GM18858 (cell line): ENCODE measurements at regions not wholly inside any gene's neighbourhood (a gene's known extent, or its start where the extent isn't known, plus 50 kb on each side); places are given as distances from the start of the nearest gene placed in this dataset.
"Not testable (repeated sequence)": the region's sequence is repeated elsewhere in the genome, so short reads cannot be mapped to it uniquely, and the experiment has no call there.

Experiments used
- ATAC-seq: cut with Tn5 transposase; IDR thresholded peaks from one replicate; pipeline ENCODE4 v1.9.1; 2021; ENCODE audit not compliant: unreplicated experiment

DNA sequence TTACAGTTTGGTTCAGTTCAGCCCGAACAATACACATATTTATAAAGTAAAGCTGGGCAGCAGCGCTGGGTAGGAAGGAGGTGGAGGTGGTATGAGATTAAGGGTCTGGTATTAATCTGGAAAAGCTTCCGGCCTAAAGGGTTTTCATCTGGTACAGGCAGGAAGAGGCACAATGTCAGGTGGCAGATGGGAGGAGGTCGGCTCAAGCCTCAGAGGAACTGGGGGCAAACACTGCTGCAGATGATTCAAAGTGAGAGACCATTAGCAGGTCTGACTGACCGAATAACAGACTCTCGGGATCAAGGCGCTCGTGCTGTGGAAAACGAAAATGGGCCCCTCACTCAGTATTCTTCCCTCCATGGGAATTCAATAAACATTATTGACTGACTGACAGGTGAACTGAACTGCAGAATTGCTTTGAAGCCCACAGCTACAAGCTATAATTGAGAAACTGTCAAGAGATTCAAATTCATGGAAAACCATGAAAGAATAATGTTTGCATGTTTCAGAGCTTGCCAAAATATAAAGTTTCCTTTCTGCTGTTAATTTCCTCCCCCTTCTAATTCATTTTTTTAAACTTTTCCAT is 75.3 kb downstream of the TMEM167A start:
- ATAC-seq, result no peak

DNA sequence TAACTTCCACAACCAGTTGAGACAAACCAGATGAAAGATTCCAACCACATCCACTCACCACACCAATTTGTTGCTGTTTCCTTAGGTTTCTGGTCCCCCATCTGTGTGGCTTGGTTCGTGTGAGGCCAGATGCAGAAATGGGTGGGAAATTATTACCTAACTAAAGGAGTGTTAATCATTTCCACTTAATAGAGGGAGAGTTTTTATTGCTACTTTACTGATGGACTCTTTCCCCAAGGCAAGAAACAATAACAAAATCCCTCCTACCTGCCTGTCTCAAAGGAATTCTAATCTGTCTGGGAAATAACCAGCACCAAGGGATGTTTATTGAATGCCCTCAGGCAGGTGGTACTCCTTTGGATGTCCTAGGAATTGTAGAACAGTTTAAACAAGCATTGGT is 76.3 kb downstream of the TMEM167A start:
- ATAC-seq, result no peak

DNA sequence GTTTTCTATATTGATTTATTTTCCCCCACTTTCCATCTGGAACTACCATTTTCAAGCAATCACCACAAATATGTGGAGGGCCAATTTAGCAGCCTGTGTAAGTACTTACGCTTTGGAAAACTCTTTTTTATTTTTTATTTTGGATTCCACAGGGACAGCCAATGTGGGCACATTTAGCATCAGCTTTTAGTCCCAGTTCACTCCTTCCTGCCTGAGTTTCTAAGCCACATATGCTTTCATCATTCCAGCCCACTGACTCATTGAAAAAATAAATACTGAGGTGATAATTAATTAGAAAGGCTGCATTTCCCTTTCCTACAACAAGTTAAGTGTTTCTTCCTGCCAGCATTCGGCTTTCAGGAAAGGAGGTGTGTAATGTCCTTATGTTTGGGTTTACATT is 76.8 kb downstream of the TMEM167A start:
- ATAC-seq, result no peak

DNA sequence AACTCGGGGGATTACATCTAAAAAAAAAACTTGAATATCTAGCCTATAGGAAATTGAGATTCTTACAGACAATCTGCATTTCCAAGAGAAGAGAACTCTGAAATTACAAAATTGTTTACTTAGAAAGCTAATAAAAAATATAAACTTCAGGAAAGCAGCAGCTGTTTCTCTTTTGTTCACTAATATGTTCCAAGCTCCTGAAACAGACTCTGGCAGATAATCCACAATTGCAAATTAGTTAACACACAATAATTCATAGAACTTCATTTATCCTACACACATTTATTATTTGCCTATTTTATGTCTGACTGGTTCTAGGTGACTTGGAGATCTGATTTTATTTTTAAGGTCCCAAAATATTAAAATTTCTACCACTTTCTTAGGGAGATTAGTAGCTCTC is 83.8 kb downstream of the TMEM167A start:
- ATAC-seq, result no peak

DNA sequence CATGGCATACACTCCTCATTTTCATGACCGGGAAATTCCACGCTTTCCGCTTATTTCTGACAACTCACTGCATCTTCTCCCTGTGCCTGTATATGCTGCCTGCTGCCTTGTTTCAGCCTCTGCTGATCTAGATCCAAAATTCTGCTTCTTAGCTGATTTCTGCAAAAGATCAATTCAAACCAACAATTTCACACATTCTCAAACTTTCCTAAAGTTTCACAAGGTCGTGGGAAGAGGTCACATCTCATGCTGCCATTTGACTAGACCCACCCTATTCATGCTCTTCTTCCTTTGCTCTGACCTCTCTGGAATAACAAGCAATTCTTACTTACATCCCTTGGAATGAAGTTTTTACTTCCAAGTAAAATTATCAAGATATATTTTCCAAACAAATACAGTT is 84.5 kb downstream of the TMEM167A start:
- no peak for ATAC-seq

DNA sequence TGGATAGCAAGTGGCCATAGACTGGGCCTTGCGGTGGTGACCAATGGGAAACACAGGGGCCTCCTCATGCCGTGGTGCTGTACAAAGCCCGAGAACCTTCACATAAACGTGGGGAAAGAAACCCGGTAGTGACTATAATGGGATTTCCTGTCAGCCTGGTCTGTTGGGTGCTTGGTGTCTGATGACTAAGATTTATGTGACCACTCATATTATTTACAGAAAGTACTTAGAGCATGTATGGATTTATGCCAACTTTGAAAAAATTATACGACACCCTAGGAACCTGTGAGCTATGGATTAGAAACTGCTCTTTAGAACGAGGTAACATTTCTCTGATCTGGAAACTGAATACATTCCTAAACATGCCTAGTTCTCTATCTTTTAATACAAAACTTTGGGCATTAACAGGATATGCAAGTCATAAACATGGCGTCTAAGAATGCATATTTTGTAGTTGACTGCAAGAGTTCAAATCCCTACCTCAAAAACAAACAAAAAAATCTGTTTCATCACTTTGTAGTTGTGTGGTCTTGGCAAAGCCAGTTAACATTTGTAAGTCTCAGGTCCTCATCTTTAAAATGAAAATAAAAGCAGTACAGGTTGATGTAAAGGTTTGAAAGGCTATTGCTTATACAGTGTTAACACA is 85.4 kb downstream of the TMEM167A start:
- ATAC-seq, result no peak

DNA sequence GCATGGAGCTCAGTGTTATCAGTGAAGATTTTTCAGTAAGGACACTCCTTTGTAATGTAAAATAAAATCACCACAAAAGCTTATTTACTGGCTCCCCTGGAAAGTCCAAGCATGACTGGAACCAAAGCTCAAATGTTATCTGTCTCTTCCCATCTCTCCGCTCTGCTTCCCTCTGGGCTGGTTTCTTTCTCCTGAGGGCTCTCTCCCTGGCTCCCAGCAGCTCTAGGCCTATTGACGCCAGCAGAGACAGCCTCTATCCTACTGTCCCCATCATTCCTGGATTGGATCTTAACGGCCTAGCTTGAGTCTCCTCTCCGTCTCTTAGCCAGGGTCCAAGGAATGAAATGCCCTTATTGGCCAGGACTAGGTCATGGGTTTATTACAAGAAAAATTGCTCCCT is 86.1 kb downstream of the TMEM167A start:
- ATAC-seq, result no peak

DNA sequence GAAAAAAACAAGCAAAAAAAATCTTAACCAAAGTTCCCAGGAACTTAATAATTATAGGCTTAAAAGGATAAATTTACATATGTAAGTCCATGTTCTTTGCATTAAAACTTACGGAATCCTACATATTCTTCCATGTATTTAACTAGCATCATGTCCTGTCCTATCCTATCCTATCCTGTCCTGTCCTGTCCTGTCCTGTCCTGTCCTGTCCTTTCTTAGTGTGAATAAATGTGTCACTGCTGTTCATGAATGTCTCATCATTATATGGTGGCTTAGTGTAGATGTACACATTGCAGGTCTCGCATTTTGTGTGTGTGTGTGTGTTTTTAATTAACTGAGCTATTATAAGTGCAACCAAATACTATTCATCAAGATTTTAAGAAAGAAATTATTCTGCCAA is 90.0 kb downstream of the TMEM167A start:
- no peak for ATAC-seq

DNA sequence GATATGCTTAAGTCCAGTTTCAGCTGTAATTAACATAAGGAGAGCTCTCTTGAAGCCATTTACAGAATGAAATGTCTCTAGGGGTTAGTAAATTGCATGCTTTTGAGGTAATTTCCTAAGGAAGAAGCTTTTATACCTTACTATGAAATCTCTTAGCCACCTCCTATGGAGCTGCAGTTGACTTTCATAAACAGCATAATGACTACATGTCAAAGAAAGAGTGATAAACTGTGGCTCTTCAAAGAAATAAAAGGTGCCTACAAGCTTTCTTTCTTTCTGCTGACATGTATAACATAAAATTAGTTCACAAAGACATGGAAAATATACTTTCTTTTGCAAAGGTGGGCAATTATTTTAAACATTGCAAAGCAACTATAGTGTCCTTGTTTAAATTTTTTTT is 90.8 kb downstream of the TMEM167A start:
- no peak for ATAC-seq

DNA sequence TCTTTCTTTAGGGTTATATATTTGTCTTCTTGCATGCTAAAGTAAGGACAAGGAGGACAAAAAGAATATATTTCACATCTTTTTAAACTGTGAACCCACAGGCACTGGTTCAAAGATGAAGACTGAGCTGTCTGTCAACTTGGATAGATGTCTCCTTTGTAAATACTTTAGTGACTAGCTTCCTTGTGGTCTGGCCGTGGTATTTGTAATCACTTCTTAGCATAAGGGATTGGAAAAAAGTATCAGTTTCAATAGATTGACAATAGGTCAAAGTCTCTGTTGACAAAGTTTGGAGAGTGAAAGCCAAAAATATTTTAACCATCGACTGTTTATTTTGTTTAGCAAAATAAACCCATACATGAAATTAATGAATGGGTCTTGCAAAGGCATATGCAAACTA is 91.4 kb downstream of the TMEM167A start:
- no peak for ATAC-seq

DNA sequence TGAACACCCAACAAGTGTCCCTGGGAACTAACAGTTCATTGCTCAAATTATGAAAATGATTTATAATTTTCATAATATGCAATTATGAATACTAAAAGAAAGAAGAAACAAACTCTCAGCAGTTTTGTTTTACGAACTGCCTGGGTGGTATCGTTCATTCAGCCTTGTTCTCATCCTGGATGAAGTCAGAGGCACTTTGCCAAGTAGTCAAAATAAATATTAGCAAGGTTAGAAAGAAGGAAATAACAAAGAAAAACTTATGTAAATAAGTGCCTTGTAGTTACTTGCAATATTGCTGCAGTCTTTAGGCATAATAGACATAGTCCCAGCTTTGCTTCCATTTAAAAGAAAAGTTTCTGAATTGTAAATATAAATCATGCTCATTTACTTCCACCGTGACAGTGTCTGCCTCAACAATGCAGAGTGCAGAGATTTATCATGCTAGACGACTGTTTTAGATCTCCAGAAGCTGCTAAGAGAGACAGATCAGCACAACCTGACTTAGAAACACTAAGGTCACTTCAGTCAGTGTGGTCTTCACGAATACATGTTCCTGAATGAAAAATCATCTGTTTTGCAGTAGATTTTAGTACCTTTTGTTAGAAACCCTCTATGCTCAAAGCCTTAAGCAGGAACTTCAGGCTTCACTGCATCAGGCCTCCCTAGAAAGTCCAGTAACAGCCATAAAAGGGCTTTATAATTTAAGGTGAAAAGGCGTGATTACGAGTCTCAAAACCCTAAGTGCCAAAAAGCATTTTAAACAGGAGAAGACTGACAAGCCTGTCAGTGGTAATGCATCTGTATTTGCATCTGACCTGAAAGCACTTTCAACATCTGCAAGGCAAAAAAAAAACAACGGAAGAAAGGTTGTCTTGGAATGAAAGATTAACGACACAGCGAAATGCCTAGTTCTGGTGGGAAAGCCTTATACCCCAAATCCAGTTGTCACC is 92.1 kb downstream of the TMEM167A start:
- ATAC-seq, result no peak

DNA sequence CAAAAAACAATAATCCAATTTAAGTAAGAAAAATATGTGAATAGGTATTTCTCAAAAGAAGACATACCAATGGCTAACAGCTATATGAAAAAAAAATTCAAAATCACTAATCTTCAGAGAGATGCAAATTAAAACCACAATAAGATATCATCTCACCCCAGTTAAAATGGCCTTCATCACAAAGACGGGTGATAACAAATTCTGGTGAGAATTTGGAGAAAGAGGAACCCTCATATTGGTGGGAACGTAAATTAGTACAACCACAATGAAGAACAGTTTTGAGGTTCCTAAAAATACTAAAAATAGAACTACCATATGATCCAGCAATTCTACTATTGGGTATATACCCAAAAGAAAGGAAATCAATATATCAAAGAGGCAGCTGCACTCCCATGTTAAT is 94.3 kb downstream of the TMEM167A start:
- no peak for ATAC-seq

DNA sequence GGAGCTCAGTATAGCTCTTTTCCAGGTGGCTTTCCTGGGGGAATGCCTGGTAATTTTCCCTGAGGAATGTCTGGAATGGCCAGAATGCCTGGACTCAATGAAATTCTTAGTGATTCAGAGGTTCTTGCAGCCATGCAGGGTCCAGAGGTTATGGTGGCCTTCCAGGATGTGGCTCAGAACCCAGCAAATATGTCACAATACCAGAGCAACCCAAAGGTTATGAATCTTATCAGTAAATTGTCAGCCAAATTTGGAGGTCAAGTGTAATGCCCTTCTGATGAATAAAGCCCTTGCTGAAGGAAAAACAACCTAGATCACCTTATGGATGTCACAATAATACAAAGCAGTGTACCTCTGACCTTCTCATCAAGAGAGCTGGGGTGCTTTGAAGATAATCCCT is 100.3 kb downstream of the TMEM167A start:
- ATAC-seq, result not testable (repeated sequence)

DNA sequence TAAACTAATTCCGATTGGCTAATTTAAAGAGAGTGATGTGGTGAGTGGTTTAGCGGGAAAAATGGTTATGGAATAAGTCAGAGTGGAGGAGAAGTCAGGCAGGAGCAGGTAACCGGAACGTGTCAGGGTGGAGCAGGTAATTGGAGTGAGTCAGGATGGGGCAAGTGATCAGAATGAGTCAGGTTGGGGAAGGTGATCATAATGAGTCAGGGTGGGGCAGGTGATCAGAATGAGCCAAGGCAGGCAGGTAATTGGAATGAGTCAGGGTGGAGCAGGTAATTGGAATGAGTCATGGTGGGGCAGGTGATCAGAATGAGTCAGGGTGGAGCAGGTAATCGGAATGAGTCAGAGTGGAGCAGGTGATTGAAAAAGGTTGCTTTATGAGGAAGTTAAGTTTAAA is 101.4 kb downstream of the TMEM167A start:
- ATAC-seq, result no peak

DNA sequence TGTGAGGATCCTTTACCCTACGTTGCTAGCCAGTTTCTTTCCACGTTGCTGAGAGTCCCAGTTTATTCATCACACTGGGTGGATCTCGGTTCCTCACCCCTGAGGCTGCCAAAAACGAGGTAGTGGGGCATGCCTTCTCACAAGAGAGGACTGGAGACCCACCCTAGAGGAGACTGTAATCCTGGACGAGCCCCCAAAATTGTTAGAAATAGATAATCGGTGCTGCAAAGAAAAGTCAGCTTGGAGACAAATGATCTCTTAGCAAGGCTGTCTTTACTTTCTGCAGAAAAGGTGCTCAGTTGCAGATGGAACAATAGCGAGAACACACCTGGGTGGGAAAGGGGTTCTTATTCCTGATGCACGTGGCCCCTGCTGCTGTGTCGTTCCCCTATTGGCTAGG is 101.8 kb downstream of the TMEM167A start:
- no peak for ATAC-seq

DNA sequence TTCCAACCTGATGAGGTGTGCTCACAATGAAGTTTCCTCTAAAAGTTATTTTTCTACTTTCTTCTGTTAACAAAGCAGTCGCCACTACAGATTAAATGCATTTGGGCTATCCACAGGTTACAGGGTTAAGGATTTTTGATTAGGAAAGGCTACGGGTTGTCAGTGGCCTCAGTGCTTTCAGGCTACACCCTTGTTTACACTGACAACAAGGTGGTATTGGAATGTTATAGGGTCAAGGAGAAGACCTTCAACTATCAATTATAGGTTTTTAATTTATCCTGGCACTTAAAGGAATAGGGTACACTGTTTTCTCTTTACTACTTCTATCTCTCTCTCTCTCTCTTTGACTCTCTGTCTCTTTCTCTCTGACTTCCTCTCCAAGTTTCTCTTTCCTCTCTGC is 102.8 kb downstream of the TMEM167A start:
- not testable (repeated sequence) for ATAC-seq

DNA sequence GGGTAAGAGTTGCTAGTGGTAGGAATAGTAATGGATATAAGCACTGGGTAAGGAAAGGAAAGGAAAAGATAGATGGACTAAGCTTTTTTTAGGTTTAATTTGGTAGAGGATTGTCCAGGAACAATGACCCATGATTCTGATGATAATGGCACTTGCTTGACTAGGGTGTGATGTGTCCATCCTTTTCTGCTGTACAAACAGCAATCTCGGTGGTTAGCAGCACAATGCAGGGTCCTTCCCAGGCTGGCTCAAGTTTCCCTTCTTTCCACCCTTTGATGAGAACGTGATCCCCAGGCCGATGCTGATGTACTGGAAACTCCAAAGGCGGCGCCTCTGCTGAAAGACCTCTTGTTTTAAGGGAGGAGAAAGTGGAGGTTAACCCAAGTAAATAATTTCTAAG is 105.3 kb downstream of the TMEM167A start:
- no peak for ATAC-seq

DNA sequence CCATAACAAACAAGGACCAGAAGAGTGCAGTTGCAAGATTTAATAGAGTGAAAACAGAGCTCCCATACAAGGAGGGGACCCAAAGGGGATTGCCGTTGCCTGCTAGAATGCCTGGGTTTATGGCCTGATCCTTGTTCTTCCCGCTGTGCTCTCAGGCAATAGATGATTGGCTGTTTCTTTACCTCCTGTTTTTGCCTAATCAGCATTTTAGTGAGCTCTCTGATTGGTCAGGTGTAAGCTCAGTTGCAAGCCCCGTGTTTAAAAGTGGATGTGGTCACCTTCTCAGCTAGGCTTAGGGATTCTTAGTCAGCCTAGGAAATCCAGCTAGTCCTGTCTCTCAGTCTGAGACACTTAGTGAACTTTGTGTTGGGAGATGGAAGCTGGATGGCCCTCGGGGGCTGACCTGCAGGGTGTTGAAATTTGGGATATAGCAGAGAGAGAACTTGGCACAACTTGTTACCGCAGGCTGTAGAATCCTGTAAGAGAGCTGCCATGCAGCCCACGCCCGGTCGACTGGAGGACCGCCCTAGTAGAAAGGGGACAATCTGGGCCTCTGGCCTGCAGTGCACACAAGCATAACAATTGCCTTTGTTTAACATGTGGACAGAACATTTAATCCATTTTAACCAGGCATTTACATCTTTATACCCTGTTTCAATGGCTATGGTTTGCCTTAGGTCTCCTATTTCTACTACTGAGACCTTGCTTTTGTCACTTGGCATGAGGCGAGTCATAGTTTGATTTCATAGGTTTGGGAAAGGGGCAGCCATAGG is 106.0 kb downstream of the TMEM167A start:
- ATAC-seq, result not testable (repeated sequence)

DNA sequence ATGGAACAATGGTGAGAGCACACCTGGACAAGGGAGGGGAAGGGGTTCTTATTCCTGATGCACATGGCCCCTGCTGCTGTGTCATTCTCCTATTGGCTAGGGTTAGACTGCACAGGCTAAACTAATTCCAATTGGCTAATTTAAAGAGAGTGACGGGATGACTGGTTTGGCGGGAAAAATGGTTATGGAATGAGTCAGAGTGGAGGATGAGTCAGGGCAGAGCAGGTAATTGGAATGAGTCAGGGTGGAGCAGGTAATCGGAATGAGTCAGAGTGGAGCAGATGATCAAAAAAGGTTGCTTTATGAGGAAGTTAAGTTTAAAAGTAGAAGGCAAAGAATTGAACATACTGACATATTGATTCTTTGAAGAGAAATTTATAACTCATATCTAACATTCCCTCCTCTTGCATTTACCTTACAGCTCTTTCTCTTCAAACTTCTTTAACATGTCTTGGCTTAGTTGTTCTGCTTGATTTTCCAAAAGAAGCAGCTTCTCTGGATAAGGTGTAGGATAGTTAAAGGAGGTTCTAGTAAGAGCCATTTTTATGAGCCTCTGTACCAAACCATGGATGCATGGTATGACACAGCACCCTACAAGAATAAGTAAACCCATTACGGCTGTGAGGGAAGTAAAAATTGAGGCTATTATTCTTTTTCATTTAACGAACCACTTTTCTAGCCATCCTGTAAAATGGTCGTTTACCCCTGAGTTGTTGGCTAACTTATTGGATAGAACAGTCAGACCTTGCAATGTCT is 107.8 kb downstream of the TMEM167A start:
- not testable (repeated sequence) for ATAC-seq

DNA sequence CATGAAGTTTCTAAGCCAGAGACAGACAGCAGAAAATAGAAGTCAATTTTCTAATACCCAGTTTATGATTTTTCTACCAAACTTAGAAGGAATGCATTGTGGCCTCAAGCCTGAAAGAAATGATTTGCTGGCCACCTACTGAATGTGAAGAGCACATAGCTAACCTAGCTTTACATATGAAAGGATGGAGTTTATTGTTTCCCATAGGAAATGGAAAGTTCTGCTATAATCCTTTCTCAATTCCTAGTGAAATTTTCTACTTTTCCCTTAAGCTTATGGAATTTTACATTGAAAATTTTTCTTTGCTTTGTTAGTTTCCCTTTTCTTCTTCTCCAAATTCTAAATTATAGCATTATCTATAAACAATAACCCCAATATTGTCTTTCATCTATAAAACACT is 110.1 kb downstream of the TMEM167A start:
- ATAC-seq, result no peak

DNA sequence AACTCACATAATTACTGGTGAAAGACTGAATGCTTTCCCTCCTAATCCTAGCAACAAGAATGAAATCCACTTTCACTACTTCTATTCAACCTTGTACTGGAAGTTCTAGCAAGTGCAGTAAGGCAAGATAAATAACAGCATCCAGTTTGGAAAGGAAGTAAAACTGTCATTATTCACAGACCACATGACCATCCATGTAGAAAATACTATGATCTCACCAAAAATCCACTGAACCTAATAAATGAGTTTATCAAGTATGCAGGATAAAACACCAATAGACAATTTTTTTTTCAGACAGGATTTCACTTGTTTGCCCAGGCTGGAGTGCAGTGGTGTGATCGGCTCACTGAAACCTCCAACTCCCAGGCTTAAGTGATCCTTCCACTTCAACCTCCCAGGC is 117.7 kb downstream of the TMEM167A start:
- ATAC-seq, result no peak
